Ectodermal cell (in vitro differentiated cells): ENCODE measurements at regions not wholly inside any gene's neighbourhood (a gene's known extent, or its start where the extent isn't known, plus 50 kb on each side); places are given as distances from the start of the nearest gene placed in this dataset.

Experiments used
- H3K27ac ChIP-seq: 2 replicates; pipeline ENCODE4 v1.7.0; 2013; ENCODE audit warnings: mild to moderate bottlenecking, low read depth, low read length; ENCODE audit not compliant: insufficient read depth, poor library complexity, severe bottlenecking
- H3K27me3 ChIP-seq: 2 replicates; pipeline ENCODE4 v1.7.0; 2013; ENCODE audit warnings: mild to moderate bottlenecking, low read length; ENCODE audit not compliant: insufficient read depth, control insufficient read depth, poor library complexity, severe bottlenecking
- H3K36me3 ChIP-seq: one replicate; pipeline ENCODE4 v1.7.0; 2013; ENCODE audit warnings: low read length; ENCODE audit not compliant: control insufficient read depth, insufficient read depth
- H3K4me1 ChIP-seq: one replicate; pipeline ENCODE4 v1.7.0; 2013; ENCODE audit warnings: low read length; ENCODE audit not compliant: control insufficient read depth, insufficient read depth
- H3K4me3 ChIP-seq: 2 replicates; pipeline ENCODE4 v1.7.0; 2013; ENCODE audit warnings: low read depth, low read length, control low read depth; ENCODE audit not compliant: insufficient read depth
- H3K9me3 ChIP-seq: 2 replicates; pipeline ENCODE4 v1.7.0; 2013; ENCODE audit warnings: mild to moderate bottlenecking, low read length, moderate library complexity; ENCODE audit not compliant: control insufficient read depth
- WGBS, 2 experiments: methylation state at CpG; one replicate each; pipeline ENCODE4 v1.1.7; 2013; ENCODE audit warnings: missing lambda C conversion rate in 2 of 2; 5-methylcytosine and 5-hydroxymethylcytosine counted together

DNA sequence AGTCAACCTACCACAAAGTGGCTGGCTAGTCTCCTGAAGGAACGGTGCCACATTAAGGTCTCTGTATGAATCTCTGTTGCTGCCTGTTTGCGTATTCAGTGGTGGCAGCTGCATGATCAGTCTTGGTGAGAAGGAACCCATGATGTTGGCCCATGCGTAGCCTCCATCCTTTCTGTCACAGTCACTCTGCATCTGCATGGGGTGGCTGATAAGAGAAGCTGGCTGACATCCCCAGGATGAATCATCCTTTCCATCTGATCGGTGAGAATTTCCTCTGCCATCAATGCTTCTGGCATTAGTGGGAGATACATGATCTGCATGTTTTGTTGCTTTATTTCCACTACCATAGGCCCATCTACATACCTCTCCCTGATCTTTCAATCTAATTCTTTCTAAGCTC is 199.0 kb upstream of the NECTIN1 start:
- no peaks in the 10 kb centered on the region for H3K36me3 ChIP-seq
- H3K4me1 ChIP-seq, result no peaks in the 10 kb centered on the region
- H3K27me3 ChIP-seq, result no peaks in the 10 kb centered on the region
- WGBS, 2 experiments, result 92 to 97% methylated on average over 4 of the region's 4 CpGs
- H3K9me3 ChIP-seq, result no peaks in the 10 kb centered on the region
- no peak overlapping the region for H3K4me3 ChIP-seq
- no peak overlapping the region for H3K27ac ChIP-seq

GRCh38 chr11:119924017-119924416 is 195.0 kb upstream of the NECTIN1 start:
- Histone ChIP-seq H3K4me3 (no peak overlapping the region), H3K4me1 (peaks cover 5% of the 10 kb centered on the region), H3K9me3 (no peaks in the 10 kb centered on the region), H3K27ac (no peak overlapping the region), H3K27me3 (no peaks in the 10 kb centered on the region), H3K36me3 (no peaks in the 10 kb centered on the region)
- 90 to 91% methylated on average over 5 of the region's 5 CpGs for WGBS, 2 experiments

DNA sequence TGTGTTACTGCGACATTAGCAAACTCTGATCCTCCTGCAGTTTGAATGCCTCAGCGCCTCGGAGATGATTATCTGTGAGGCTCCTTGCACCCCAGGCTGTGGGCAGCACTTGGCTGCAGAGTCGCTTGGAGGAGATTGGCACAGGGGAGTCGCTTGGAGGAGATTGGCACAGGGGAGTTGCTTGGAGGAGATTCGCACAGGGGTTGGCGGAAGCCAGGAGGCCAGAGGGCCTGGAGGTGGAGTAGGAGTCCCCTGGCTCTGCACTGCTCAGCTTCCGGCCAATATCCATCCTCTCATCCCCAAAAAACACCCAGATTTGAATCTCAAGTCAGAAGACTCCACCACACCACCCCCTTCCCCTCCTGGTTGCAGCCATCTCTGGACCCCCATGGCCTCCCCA is 192.6 kb upstream of the NECTIN1 start:
- Histone ChIP-seq H3K4me3 (no peak overlapping the region), H3K9me3 (no peaks in the 10 kb centered on the region), H3K27ac (no peak overlapping the region), H3K36me3 (no peaks in the 10 kb centered on the region), H3K27me3 (no peaks in the 10 kb centered on the region), H3K4me1 (peaks cover 14% of the 10 kb centered on the region)
- WGBS, 2 experiments, result 92 to 94% methylated on average over 8 of the region's 8 CpGs

GRCh38 chr11:119920666-119921387 is 191.8 kb upstream of the NECTIN1 start:
- WGBS, 2 experiments, result 92 to 93% methylated on average over 27 of the region's 27 CpGs
- H3K4me1 ChIP-seq, result peaks cover 14% of the 10 kb centered on the region
- no peaks in the 10 kb centered on the region for H3K36me3 ChIP-seq
- no peak overlapping the region for H3K4me3 ChIP-seq
- H3K27me3 ChIP-seq, result no peaks in the 10 kb centered on the region
- H3K27ac ChIP-seq, result no peak overlapping the region
- no peaks in the 10 kb centered on the region for H3K9me3 ChIP-seq

GRCh38 chr11:119919656-119920055 is 190.7 kb upstream of the NECTIN1 start:
- whole genome bisulfite sequencing, 2 experiments, result 64 to 71% methylated on average over 6 of the region's 6 CpGs

GRCh38 chr11:119918347-119918746 is 189.3 kb upstream of the NECTIN1 start:
- Histone ChIP-seq H3K9me3 (no peaks in the 10 kb centered on the region), H3K27me3 (no peaks in the 10 kb centered on the region), H3K36me3 (no peaks in the 10 kb centered on the region), H3K4me3 (no peak overlapping the region), H3K27ac (no peak overlapping the region), H3K4me1 (peaks cover 14% of the 10 kb centered on the region)
- WGBS, 2 experiments, result 92% methylated on average over 6 of the region's 6 CpGs

More at GRCh38 chr11:119919656-119920055, 190.7 kb upstream of the NECTIN1 start:
- Histone ChIP-seq H3K4me1 (peaks cover 14% of the 10 kb centered on the region), H3K27ac (no peak overlapping the region), H3K36me3 (no peaks in the 10 kb centered on the region), H3K4me3 (no peak overlapping the region), H3K9me3 (no peaks in the 10 kb centered on the region), H3K27me3 (no peaks in the 10 kb centered on the region)

- Histone ChIP-seq H3K9me3 (no peaks in the 10 kb centered on the region), H3K27me3 (no peaks in the 10 kb centered on the region), H3K27ac (no peak overlapping the region), H3K36me3 (no peaks in the 10 kb centered on the region), H3K4me3 (no peak overlapping the region), H3K4me1 (peaks cover 14% of the 10 kb centered on the region)
- WGBS, 2 experiments, result 83 to 94% methylated on average over 2 of the region's 2 CpGs
Observed at GRCh38 chr11:119916568-119916967, 187.6 kb upstream of the NECTIN1 start.

GRCh38 chr11:119912229-119912628 is 183.2 kb upstream of the NECTIN1 start:
- Histone ChIP-seq H3K27me3 (no peaks in the 10 kb centered on the region), H3K9me3 (no peaks in the 10 kb centered on the region), H3K36me3 (no peaks in the 10 kb centered on the region), H3K27ac (no peak overlapping the region), H3K4me3 (no peak overlapping the region), H3K4me1 (peaks cover 11% of the 10 kb centered on the region)
- 92 to 94% methylated on average over 6 of the region's 6 CpGs for WGBS, 2 experiments

GRCh38 chr11:119910650-119911049 is 181.7 kb upstream of the NECTIN1 start:
- Histone ChIP-seq H3K4me3 (no peak overlapping the region), H3K27me3 (no peaks in the 10 kb centered on the region), H3K36me3 (no peaks in the 10 kb centered on the region), H3K27ac (no peak overlapping the region), H3K4me1 (peaks cover 13% of the 10 kb centered on the region), H3K9me3 (no peaks in the 10 kb centered on the region)
- WGBS, 2 experiments, result 94 to 95% methylated on average over 2 of the region's 2 CpGs

DNA sequence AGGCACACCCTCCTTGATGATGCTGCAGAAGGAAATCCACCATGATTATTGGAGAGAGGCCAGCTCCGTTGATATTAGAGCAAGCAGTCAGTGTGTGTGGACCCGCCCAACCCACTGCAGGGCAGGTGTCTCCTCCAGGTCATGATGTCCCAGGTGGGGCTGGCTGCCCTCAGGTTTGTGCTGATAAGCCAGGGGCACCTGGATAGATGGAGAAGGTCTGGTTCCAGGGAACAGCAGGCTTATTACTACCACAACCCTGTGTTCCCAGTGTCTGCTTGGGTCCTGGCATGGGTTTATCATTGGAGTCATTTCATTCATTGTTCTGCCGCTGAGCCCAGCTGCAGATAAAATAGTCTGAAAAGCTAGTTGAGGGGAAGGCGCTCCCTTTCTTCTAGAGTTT is 181.1 kb upstream of the NECTIN1 start:
- H3K27me3 ChIP-seq, result no peaks in the 10 kb centered on the region
- WGBS, 2 experiments, result 94 to 96% methylated on average over 4 of the region's 4 CpGs

More for the DNA sequence above, 181.1 kb upstream of the NECTIN1 start:
- H3K4me3 ChIP-seq, result no peak overlapping the region
- H3K36me3 ChIP-seq, result no peaks in the 10 kb centered on the region
- peaks cover 13% of the 10 kb centered on the region for H3K4me1 ChIP-seq
- no peak overlapping the region for H3K27ac ChIP-seq
- no peaks in the 10 kb centered on the region for H3K9me3 ChIP-seq
